22Rv1 (cell line): ENCODE measurements at regions not wholly inside any gene's neighbourhood (a gene's known extent, or its start where the extent isn't known, plus 50 kb on each side); places are given as distances from the start of the nearest gene placed in this dataset.

Experiments used
- H3K27ac ChIP-seq: fragments of 450-650 bp; 2 replicates; pipeline ENCODE4 v1.5.1; 2017
- CTCF ChIP-seq: fragments of 450-650 bp; IDR thresholded peaks from 2 replicates; pipeline ENCODE4 v1.5.1; 2017; ENCODE audit warnings: mild to moderate bottlenecking
- ZFX ChIP-seq: fragments of 450-650 bp; IDR thresholded peaks from 2 replicates; pipeline ENCODE4 v1.6.1; 2017; ENCODE audit warnings: antibody characterized with exemption, borderline replicate concordance

DNA sequence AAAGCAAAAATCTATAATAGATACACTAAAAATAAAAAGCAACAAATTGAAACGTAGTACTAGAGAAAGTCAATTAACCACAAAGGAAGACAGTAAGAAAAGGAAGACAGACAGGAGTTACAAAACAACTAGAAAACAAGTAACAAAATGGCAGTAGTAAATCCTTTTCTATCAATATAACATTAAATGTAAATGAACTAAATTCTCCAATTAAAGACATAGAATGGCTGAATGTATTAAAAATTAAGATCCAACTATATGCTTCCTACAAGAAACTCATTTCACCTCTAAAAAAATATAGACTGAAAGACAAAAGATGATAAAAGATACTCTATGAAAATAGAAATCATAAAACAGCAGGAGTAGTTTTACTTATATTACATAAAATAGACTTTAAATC is 79.1 kb downstream of the CTH start:
- H3K27ac ChIP-seq: no peak overlapping the region
- TF ChIP-seq CTCF (no peak), ZFX (no peak)

DNA sequence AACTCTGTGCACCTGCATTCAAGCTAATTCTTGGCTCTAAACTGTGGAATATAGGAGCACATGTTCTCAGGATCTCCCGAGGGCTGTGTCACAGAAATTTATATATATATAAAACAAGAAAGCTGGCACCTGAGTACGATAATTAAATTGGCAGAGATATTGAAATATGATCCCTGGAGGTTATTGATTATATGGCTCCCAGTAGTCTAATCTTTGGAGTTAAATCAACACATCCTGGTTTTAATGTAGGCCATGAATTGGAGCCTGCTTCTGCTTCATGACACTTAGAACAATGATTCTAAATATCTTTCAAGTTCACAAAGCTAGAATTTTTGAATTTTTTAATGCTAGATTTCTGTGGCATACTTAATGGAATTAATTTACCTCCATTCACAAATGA is 84.3 kb downstream of the CTH start:
- no peak overlapping the region for H3K27ac ChIP-seq
- TF ChIP-seq CTCF (no peak), ZFX (no peak)

DNA sequence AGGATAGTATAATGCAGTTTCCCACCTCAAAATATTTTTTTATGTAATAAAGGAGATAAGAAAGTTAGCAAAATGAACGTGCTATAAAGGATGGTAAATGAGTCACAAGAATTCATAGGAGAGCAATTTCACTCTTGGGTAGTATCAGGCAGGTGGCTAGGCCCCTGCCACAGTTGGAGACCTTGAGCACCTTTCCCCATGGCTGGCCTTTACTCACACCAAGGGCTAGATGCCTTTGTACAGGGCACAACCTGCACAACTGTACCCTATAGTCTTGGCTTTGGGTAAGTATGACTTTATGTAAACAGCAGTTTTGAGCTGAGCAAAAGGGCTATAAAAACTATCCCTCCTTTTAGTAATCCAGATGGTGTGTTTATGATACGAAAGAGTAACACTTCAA is 85.1 kb downstream of the CTH start:
- no peak overlapping the region for H3K27ac ChIP-seq
- TF ChIP-seq CTCF (no peak), ZFX (no peak)

DNA sequence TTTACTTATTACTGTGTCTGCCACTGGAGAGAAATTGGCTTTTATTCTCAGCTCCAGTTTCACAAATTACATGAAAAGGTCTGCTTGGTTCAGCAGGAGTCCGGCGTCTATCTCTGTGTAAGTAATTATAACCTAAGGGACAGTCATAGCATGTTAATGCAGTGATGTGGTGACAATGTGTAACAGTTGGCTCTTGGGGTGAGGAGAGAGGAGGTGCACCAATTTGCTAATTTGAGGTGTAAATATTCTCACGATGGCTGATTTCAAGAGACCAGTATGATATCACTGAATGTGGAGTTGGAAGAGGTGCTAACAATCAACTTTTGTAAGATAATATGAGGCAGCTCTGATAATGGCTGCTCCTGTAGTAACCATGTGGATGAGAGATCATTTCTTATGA is 86.1 kb downstream of the CTH start:
- TF ChIP-seq ZFX: no peak
- TF ChIP-seq CTCF: no peak
- H3K27ac ChIP-seq: no peak overlapping the region

GRCh38 chr1:70498666-70499065 is 87.6 kb downstream of the CTH start:
- TF ChIP-seq ZFX (no peak), CTCF (no peak)
- H3K27ac ChIP-seq: no peak overlapping the region

DNA sequence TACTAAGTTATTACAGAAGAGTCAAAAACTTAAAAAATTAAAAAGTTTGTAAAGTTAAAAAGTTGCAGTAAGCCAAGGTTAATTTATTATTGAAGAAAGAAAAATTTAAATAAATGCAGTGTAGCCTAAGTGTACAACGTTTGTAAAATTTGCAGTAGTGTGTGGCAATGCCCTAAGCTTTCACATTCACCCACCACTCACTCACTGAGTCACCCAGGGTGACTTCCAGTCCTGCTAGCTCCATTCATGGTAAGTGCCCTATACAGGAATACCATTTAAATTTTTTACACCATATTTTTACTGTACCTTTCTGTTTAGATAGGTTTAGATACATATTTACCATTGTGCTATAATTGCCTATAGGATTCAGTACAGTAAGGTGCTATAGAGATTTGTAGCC is 88.6 kb downstream of the CTH start:
- TF ChIP-seq CTCF (no peak), ZFX (no peak)
- no peak overlapping the region for H3K27ac ChIP-seq

- no peak overlapping the region for H3K27ac ChIP-seq
- TF ChIP-seq CTCF (no peak), ZFX (no peak)
These were observed 92.3 kb downstream of the CTH start for GRCh38 chr1:70503358-70503757.
